Left cardiac atrium (tissue), 4 donors: ENCODE measurements at regions not wholly inside any gene's neighbourhood (a gene's known extent, or its start where the extent isn't known, plus 50 kb on each side); places are given as distances from the start of the nearest gene placed in this dataset.
A peak's percentile ranks its signal among the peaks of the same experiment; 100 is the strongest.

Experiments used
- ATAC-seq, 2 donors: fragments of 200-7000 bp; cut with Tn5 transposase; one replicate each; pipeline ENCODE4 v1.9.1; 2020; ENCODE audit warnings: mild to moderate bottlenecking in 2 of 2, moderate library complexity in 2 of 2
- DNase-seq: peaks from one replicate; pipeline ENCODE4 v3.0.0-alpha.2; 2020
- intact Hi-C, 2 donors: fragments of 100-400 bp; cut with DNase I; formaldehyde crosslinking; loops; one replicate each; pipeline versions ENCODE4 v1.14.1 to v1.15.1; 2022 to 2023
- donor health status: DM: no; HTN: yes; CAD: no.
- donor health status: DM: no; HTN: yes; CAD: no; lungs with severe emphysema.
- donor health status: DM: yes; HTN: yes; CAD: no.
- donor health status: Dilated cardiomyopathy.

DNA sequence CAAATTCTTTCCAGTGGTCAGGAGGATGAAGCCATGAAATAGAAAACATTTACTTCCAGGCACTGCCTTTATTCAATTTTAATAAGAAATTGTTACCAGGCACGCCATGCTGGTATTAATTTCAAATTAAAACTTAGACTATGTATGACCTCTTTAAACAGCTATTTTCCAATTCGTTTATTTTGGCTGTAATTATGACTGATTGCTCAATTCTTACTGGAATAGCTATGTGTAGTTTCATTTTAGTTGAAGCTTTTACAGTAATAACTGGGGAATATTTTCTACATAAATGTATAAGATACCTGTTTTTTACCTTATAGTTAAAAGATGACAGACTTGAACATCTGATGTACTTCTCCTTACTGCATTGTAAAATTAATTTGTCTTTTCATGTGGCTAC lies 480.0 kb upstream of the GOLIM4 start:
- DNase-seq (no peak), ATAC-seq (no peak)
- intact Hi-C loops: no loop called here

DNA sequence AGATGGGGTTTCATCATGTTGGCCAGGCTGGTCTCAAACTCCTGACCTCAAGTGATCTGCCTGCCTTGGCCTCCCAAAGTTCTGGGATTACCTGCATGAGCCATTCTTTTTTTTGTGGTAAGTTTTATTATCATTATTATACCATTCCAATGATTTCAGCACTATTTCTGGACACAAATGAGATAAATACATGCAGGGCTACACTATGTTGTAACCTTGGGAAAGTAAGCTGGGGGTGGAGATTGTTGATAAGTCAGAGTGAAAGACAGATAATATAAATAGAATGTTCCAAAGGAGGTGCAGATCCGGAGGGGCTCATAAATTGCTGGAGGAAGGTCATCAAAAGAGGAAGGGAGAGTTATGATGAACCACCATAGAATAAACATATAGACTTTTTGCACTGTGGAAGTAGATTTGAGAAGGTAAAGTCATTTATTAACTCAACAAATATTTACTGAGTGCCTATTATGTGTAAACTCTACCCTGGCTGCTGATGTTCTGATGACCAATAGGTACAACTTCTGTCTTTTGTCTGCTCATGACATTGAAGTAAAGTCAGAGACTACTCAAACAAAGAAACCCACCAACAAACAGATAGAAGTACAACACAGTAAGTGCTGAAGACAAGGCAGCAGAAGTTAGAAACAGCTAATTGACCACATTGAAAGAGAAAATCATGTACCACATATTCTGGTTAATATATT lies 478.9 kb upstream of the GOLIM4 start:
- peak in 1 of 2 donors; percentile 64 for ATAC-seq
- DNase-seq: no peak
- intact Hi-C loops: no loop called here

DNA sequence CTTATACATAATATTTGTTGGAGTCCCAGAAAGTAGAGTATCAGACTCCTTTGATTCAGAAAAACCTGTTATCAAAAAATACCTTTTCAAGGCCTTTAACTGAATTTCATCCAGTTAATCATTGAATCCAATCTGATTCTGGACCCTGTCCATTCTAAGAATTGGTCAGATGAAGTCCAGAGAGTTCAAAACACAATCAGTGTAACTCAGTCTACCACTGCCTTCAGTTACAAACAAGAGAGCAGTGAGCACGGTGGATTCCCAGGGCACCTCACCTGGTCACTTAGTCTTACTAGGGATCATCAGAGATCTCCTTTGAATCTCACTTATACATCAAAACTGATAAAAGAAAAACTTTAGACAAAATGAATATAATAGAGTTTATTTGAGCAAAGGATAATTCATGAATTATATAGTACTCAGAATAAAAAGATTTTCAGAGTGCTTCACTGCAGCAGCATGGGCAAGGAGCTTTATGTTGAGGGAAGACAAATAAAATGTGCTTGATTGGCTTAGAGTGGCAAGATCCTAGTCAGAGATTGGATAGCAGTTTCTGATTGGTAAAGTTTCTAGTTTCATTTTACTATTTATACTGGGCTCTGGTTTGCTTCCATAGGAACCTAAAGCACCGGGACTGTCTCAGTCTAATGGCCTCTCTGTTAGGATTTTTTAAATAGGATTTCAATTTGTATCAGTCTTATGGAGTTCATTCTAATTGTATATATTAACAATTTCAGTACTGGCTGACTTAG lies 474.9 kb upstream of the GOLIM4 start:
- no peak for ATAC-seq
- intact Hi-C loops: no loop called here
- no peak for DNase-seq

DNA sequence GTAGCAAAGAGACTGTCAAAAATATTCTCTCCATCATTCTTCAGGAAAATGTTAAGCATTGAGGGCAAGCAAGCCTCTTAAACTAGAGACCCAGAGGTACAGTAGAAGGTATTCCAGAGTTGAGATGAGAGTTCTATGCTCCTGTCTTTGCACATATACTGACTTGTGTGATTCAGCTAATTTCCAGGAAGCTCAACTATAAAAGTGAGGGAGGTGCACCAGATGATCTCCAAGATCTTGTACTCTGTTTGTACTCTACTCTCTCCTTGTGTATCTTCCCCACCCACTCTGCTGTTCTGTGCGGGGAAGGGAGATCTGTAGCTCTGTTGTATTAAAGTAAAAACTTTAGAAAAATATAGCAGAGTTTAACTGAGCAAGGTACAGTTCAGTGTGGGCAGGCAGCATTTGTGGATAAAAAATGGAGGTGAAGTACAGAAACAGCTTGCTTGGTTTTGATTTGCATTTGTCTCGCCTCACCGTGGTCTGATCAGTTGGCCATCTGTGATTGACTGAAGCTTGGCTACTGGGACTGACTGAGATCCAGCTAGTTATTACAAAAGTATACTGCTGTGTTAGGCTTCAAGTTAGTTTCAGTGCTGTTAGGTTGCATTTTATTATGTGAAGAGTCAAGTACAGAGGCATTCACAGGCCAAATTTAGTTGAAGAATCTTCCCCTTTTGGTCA lies 463.1 kb upstream of the GOLIM4 start:
- intact Hi-C loops: no loop called here
- no peak for ATAC-seq
- no peak for DNase-seq

DNA sequence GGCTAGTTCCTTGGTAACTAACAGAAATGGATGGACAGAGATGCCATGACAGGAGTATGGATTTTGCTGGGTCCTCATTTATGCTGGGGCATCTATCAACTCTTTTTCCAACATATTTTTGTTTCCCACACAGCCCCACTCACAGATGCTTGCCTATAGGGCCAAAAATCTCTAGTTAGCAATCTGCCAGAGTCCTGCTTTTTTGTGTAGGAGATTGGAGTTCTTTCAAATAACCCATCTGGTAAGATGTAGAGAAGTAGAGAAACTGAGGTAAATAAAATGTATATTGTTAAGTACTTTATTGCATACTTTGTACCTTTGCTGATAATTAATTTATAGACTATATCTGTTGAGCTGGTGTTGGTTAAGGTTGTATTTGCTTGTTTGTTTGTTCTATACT lies 456.5 kb upstream of the GOLIM4 start:
- intact Hi-C loops: no loop called here
- no peak for DNase-seq

DNA sequence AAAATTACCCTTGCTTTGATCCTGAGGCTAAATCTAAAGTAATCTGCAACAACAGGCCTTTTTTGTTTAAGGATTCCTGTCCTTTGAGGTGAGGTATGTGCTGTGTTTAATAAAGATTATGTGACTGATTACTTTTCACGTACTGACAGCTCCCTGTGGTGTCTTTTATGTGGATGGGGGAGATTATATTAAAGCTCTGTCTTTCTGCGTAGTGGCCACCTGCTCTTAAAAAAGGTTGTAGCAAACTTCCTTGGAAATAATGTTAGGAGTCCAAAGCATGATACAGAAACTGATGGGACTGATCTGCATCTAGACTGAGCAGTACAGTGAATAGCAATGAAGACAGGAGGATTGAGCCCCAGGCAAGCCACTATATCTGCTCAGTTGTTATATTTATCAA lies 453.0 kb upstream of the GOLIM4 start:
- intact Hi-C loops: no loop called here
- no peak for ATAC-seq
- DNase-seq: no peak

More for the DNA sequence above, 456.5 kb upstream of the GOLIM4 start:
- ATAC-seq: no peak

DNA sequence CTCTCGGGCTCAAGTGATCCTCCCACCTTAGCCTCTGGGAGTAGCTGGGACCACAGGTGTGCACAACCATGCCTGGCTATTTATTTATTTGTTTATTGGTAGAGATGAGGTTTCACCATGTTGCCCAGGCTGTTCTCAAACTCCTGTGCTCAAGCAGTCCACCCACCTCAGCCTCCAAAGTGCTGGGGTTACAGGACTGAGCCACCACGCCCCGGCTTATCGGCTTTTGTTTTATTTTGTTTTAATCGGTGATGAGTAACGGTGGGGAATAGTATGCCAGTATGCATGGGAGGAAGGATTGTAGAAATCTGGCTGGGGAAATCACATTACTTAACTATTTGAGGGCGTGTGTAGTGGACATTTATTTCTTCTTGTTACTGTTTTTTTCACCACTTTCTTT lies 451.0 kb upstream of the GOLIM4 start:
- intact Hi-C loops: no loop called here
- DNase-seq (no peak), ATAC-seq (peak in 1 of 2 donors; percentile 82)

DNA sequence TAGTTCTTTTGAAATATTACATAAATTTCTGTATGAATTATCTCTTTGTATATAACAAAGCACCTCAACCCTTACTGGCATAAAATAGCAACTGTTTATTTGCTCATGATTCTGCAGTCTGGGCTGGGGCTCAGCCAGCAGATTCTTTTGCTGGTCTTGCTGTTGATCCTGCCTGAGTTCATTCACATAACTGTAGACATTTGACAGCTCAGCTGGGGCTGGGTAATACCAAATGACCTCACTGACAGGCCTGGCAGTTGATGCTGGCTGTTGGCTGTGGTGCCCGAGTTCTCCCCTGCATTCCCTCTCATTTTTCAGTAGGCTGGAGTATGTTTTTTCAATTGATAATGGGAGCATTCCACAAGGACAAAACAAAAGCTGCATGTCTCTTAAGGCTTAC lies 449.9 kb upstream of the GOLIM4 start:
- DNase-seq (peak; percentile 44), ATAC-seq (peak; percentile 91 to 98)
- intact Hi-C loops: no loop called here

DNA sequence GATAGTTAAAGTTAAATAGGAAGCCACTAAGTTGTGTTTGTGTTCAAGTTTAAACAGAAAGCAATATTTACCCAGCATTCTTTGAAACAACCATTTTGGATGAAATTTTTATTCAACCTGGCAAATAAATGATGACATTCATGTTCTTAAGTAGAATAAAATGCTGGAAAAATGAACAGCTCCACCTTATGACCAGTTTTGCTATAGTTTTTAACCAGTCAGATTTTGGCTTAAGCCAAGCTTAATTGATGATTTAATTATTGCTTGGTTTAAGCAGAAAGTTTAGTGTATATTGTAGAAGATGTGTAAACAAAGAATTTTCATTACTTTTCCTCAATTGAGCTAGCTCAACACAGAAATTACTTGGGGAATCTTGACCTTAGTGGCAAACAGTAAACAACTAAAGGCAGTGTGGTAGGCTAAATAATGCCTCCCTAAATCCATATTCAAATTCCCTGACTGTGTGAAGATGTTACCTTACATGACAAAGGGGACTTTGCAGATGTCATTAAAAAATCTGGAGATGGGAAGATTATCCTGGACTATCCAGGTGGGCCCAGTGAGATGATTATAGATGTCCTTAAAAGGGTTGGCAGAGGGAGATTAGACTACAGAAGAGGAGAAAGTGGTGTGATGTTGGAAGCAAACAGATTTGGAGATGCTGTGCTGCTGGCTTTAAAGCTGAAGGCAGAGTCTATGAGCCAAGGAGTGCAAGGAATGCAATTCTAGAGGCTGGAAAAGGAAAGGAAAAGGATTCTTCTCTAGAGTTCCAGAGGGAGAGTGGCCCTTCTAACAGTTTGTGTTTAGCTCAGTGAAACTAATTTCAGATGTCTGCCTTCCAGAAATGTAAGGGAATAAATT lies 448.6 kb upstream of the GOLIM4 start:
- DNase-seq (no peak), ATAC-seq (no peak)
- intact Hi-C loops: no loop called here

DNA sequence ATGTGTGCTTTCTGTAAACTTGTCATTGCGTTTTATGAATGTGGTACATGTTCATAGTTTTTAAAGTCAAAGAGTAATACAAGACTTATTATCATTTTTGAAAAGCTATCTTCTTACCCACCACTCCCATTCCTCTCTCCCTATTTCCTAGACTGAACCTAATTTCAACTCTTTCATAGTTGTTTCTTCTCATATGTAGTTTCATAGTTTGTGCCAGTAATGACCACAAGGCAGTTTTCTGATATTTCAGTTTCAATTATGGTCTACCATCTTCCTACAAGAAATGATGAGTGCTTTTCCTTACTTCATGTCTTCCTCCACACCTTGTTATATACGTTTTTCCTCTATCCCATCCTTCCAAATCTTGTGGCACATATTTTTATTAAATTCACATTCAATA lies 445.0 kb upstream of the GOLIM4 start:
- intact Hi-C loops: no loop called here
- no peak for DNase-seq
- ATAC-seq: no peak

DNA sequence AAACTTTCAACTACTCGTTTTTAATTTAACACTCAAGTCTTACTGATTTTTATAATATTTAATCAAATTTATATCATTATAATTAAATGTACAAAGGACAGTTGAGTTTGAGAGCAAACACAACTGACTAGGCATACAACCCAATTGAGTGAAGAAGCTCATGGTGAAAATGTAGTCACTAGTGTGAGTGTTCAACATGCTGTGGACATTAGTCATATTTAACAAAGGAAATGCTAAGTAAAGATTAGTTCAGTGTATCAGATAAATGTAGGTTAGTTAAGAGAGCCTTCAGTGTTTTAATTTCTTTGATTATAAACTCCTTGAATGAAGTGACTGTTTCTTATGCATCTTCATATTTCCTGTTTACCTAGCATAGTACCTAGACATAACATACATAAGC lies 444.2 kb upstream of the GOLIM4 start:
- ATAC-seq (no peak), DNase-seq (no peak)
- intact Hi-C loops: no loop called here

DNA sequence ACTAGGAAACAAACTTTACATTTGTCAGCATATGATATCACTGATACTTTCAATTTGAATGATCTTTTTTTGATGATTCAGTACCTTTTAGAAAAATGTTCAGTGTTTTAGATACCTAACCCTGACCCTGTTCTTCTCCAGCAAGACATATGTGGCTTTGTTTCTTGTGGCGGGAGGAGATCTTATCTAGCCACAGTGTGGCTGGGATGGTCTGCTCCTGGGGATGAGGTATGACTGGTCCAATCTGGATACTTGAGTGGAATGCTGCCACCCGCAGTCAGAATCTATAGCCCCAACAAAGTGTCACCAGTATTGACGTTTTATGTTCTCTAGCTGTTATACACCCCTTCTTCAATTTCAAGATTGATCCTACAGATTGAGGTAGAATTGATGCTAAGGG lies 439.0 kb upstream of the GOLIM4 start:
- ATAC-seq (no peak), DNase-seq (no peak)
- intact Hi-C loops: no loop called here

DNA sequence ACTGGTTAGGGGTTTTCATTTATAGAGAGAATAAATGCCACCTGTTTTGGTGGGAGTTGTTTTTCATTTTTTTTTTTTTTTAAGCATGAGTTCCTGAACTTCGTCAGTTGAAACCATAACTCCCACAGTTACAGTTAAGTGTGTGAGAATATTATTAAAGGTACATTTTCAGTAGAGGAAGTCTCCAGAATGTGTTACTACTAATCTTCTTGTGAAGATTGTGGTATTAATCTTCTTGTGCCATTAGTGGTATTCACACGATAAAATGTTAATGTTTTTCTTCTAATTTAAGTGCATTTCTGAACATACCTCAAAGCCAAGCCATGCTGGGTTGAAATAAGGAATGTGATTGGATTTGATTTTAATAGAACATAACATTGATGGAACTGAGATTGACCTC lies 437.9 kb upstream of the GOLIM4 start:
- DNase-seq (no peak), ATAC-seq (no peak)
- intact Hi-C loops: no loop called here

DNA sequence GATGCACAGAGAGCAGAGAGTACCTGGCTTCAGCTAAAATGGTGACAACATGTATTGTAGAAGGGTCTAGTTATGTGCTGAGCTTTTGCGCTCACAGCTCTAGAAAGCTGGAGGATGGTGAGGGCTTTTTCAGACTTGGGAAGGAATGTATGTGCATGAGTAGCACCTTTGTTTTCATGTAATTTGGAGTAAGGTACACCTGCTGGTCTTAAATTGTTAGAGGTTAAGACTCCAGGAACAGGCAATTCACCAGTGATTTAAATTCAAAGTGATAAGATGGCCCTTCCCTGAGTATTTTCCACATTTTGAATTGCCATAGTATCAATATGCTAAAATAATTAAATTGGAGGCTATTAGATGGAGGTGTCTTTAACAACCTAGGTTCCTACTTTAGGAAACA lies 436.4 kb upstream of the GOLIM4 start:
- ATAC-seq: no peak
- DNase-seq: no peak

DNA sequence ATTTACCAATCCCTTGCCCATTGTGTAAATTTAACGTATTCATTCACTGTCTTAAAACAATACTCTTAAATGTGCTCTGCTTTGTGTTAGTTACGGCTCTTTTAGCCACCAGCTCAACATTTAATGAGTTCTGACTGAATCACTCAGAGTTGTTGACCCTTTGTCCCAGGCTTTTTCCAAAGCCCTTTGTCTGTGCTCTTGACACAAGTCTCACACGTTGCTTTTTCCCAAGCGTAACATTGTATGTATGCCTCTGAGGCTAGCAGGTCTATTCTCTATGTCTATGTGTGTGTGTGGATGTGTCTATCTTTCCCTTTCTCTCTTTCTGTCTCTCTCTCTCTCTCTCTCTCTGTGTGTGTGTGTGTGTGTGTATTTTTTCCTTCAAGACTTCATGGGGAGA lies 435.4 kb upstream of the GOLIM4 start:
- intact Hi-C loops: no loop called here
- no peak for ATAC-seq
- no peak for DNase-seq

More for the DNA sequence above, 436.4 kb upstream of the GOLIM4 start:
- intact Hi-C loops: no loop called here

DNA sequence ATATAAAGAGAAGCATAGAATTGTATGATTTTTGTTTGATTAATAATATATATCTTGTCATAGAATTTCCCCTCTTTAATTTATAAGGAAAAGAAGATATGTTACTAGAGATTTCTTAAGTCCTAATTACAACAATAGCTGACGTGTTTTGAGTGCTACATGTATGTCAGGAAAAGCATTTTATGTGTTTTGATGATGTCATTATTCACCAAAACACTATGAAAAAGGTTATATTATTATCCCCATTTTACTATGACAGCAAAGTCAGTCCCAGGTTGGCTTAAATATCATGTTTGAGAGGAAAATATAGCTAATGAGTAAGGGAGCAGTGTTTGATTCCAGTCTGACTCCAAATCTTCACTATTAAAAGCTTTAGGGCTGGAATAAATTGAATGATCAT lies 428.4 kb upstream of the GOLIM4 start:
- ATAC-seq (no peak), DNase-seq (no peak)
- intact Hi-C loops: no loop called here

DNA sequence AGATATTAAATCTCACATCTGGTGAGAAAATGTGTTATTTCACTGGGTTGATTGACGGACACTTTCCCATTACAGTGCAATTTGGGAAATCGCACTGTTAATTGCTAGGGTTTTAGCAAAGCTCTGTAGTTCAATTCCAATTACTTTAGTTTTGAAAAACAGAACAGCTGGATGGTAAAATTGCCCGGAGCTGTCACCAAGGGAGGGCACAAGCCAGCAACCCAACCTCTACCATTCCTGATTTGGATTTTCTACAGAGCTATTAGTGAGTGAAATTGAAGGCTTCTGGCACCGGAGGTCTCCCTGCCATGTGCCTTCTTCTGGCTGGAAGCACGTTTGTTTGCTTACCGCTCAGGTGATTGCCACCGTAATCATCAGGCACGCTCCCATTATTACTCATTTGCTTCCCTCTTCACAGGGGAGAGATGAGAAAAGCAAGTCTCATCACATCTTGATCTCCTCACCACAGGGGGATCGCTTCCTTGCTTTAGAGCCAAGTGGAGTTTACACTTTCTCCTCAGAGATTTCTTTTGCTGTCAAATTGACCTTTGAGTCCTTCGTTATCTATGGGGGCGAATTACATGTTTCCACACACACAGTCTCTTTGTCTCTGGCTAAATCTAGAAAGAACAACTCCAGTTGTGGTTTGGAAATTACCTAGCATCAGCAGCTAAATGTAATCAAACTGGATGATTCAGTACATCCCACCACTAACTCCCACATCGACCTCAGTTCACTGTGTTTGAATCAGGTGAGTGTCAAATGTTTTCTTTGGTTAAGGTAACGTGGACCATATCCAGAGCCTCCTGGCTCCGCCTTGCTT lies 421.7 kb upstream of the GOLIM4 start:
- intact Hi-C loops: loop anchor here in 1 of 2 donors (10.0 kb wide), 1 partner anchor 97 kb away; no protein-coding TSS in a partner anchor
- no peak for ATAC-seq
- no peak for DNase-seq

DNA sequence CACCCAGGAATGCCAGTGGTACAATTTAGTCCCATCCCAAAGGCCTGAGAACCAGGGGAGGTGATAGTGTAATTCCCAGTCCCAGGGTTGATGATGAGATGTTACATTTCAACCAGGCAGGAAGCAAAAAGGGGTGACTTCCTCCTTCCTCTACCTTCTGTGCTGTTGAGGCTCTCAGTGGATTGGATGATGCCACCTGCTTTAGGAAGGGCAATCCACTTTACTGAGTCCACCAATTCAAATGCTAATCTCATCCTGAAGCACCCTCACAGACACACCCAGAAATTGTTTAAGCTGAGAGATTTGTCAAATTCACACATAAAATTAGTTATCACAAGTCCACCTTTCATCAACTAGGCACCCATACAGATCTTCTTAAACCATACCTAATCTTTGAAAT lies 418.5 kb upstream of the GOLIM4 start:
- intact Hi-C loops: loop anchor here (5.0 to 10.0 kb wide), 3 partner anchors 101 to 333 kb away; no protein-coding TSS in a partner anchor
- DNase-seq: no peak
- no peak for ATAC-seq

DNA sequence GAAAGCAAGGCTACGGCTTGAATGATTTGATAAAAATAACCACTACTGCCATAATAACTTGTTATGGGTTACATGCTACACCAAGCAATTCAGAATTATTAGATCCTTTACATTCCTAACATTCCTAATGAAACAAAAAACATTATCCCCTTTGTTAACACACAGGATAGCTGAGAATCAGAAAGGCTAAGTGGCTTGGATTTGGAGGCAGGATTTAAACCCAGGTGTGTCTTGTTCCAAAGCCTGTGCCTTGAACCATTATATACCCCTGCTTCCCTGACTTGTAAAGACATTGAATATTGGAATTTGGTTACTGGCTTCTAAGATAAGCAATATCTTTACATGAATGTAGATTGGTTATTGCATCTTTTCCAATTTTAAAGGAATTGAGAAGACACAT lies 417.1 kb upstream of the GOLIM4 start:
- no peak for DNase-seq
- ATAC-seq: no peak
- intact Hi-C loops: loop anchor here (5.0 to 10.0 kb wide), 3 partner anchors 102 to 334 kb away; no protein-coding TSS in a partner anchor
